ENCODE measurements at regions not wholly inside any gene's neighbourhood (a gene's known extent, or its start where the extent isn't known, plus 50 kb on each side); places are given as distances from the start of the nearest gene placed in this dataset.

DNA sequence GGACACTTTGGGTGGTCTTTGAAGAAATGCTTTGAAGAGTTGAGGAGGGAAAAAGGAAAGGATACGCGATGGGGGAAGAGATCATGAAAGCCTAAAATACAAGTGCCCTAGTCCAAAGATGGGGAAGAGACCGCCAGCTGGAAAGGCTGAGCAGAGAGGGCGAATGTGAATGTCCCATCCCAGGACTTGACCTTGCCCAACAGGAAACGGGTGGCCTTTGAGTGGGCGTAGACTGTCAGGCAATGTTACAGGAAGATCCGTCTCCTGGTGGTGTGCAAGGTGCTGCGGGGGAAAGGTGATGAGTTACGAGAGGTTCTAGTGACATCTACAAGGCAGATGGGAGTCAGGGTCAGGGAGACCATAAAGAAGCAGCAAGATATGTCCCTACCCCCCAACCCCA is 55.0 kb upstream of the TBXT start:
- no peak for TF ChIP-seq HOXD13 (CRISPR knock-in tag; IDR thresholded peaks at IDR 0.05; ENCODE audit: borderline replicate concordance)
- TF ChIP-seq, protein P1, sequence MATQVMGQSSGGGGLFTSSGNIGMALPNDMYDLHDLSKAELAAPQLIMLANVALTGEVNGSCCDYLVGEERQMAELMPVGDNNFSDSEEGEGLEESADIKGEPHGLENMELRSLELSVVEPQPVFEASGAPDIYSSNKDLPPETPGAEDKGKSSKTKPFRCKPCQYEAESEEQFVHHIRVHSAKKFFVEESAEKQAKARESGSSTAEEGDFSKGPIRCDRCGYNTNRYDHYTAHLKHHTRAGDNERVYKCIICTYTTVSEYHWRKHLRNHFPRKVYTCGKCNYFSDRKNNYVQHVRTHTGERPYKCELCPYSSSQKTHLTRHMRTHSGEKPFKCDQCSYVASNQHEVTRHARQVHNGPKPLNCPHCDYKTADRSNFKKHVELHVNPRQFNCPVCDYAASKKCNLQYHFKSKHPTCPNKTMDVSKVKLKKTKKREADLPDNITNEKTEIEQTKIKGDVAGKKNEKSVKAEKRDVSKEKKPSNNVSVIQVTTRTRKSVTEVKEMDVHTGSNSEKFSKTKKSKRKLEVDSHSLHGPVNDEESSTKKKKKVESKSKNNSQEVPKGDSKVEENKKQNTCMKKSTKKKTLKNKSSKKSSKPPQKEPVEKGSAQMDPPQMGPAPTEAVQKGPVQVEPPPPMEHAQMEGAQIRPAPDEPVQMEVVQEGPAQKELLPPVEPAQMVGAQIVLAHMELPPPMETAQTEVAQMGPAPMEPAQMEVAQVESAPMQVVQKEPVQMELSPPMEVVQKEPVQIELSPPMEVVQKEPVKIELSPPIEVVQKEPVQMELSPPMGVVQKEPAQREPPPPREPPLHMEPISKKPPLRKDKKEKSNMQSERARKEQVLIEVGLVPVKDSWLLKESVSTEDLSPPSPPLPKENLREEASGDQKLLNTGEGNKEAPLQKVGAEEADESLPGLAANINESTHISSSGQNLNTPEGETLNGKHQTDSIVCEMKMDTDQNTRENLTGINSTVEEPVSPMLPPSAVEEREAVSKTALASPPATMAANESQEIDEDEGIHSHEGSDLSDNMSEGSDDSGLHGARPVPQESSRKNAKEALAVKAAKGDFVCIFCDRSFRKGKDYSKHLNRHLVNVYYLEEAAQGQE (tag by site-specific recombination; IDR thresholded peaks at IDR 0.05): no peak
- TF ChIP-seq CTCF (tag by site-specific recombination; IDR thresholded peaks at IDR 0.05): no peak
- no peak for TF ChIP-seq RBAK (tag by site-specific recombination; IDR thresholded peaks at IDR 0.05)
- TF ChIP-seq ZNF24 (tag by site-specific recombination; IDR thresholded peaks at IDR 0.05): no peak
- no peak for TF ChIP-seq ZNF596 (tag by site-specific recombination; IDR thresholded peaks at IDR 0.05)
- no peak for TF ChIP-seq ZNF777 (tag by site-specific recombination; IDR thresholded peaks at IDR 0.05; ENCODE audit: borderline replicate concordance)
- TF ChIP-seq ZBTB1 (tag by site-specific recombination; IDR thresholded peaks at IDR 0.05): no peak
- TF ChIP-seq ZNF530 (tag by site-specific recombination; IDR thresholded peaks at IDR 0.05; ENCODE audit: low read depth): no peak
- TF ChIP-seq ZNF660 (tag by site-specific recombination; IDR thresholded peaks at IDR 0.05): no peak
- TF ChIP-seq MYNN (tag by site-specific recombination; IDR thresholded peaks at IDR 0.05; ENCODE audit: borderline replicate concordance): no peak
